ENCODE measurements at regions not wholly inside any gene's neighbourhood (a gene's known extent, or its start where the extent isn't known, plus 50 kb on each side); places are given as distances from the start of the nearest gene placed in this dataset.

DNA sequence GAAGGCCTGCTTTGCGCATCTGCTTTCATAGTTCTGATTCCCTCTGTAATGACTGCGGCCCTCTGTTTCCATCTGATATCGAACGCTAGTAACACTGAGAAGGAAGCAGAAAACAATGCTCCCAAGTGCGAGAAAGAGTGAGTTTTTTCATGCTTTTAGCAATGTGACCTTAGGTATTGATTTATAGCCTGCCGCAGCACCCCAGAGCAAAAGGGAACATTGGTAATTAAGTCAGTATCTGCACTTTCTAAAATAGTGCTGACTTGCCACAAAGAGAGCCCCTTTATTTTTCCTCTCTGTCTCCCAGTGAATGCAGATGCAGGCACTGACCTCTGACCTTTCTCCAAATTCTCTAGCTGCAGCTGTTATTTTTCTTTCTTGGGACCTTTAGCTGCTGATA lies 129.8 kb downstream of the HDGFL1 start:
- TF ChIP-seq EZH2 (IDR thresholded peaks at IDR 0.05; ENCODE audit: borderline replicate concordance) (no peak), CTCF (IDR thresholded peaks at IDR 0.05; ENCODE audit: poor library complexity) (no peak), EZH2phosphoT487 (IDR thresholded peaks at IDR 0.05; ENCODE audit: low read depth, severe bottlenecking, unreplicated experiment) (no peak)
